ENCODE measurements at regions not wholly inside any gene's neighbourhood (a gene's known extent, or its start where the extent isn't known, plus 50 kb on each side); places are given as distances from the start of the nearest gene placed in this dataset.

- no peak for TF ChIP-seq CTCF (IDR thresholded peaks at IDR 0.05)
- intact Hi-C loops (cut with micrococcal nuclease), result no loop called here
- ATAC-seq (no peak), DNase-seq (no peak)
- ChIA-PET POLR2A (interaction anchor here (0.7 kb wide), 1 partner anchor 340 kb away, joined by 3 read pairs; no protein-coding TSS in a partner anchor), CTCF (interaction anchor here (1.4 kb wide), 1 partner anchor 15 kb away, joined by 3 read pairs; no protein-coding TSS in a partner anchor)
- Mint-ChIP-seq H3K27ac (no peak overlapping the region), H3K9me3 (no peaks in the 10 kb centered on the region), H3K4me1 (ENCODE audit: low read depth) (no peaks in the 10 kb centered on the region), H3K36me3 (ENCODE audit: low read depth) (no peaks in the 10 kb centered on the region), H3K27me3 (no peaks in the 10 kb centered on the region), H3K4me3 (no peak overlapping the region)
Measured at GRCh38 chr4:138964716-138965426, 50.7 kb upstream of the NOCT start.

- DNase-seq (no peak), ATAC-seq (no peak)
- Mint-ChIP-seq H3K36me3 (ENCODE audit: low read depth) (no peaks in the 10 kb centered on the region), H3K4me1 (ENCODE audit: low read depth) (peaks cover 1% of the 10 kb centered on the region), H3K9me3 (no peaks in the 10 kb centered on the region), H3K27me3 (no peaks in the 10 kb centered on the region), H3K4me3 (no peak overlapping the region), H3K27ac (no peak overlapping the region)
- ChIA-PET CTCF (interaction anchor here (1.0 kb wide), 1 partner anchor 9 kb away, joined by 3 read pairs; no protein-coding TSS in a partner anchor), POLR2A (no interaction called here)
- intact Hi-C loops (cut with micrococcal nuclease), result no loop called here
- no peak for TF ChIP-seq CTCF (IDR thresholded peaks at IDR 0.05)
Measured at GRCh38 chr4:138963412-138963811, 52.2 kb upstream of the NOCT start.

- no peak for DNase-seq
- Mint-ChIP-seq H3K4me3 (no peak overlapping the region), H3K4me1 (ENCODE audit: low read depth) (peaks cover 3% of the 10 kb centered on the region), H3K9me3 (no peaks in the 10 kb centered on the region), H3K36me3 (ENCODE audit: low read depth) (no peaks in the 10 kb centered on the region), H3K27ac (no peak overlapping the region), H3K27me3 (peaks cover 5% of the 10 kb centered on the region)
- intact Hi-C loops (cut with micrococcal nuclease), result no loop called here
- ChIA-PET POLR2A (no interaction called here), CTCF (no interaction called here)
- ATAC-seq, result no peak
- TF ChIP-seq CTCF (IDR thresholded peaks at IDR 0.05), result no peak
Measured at GRCh38 chr4:138961664-138962063, 53.9 kb upstream of the NOCT start.

- peaks cover 3% of the 10 kb centered on the region for H3K4me1 Mint-ChIP-seq (ENCODE audit: low read depth)
- no peak for TF ChIP-seq CTCF (IDR thresholded peaks at IDR 0.05)
- ChIA-PET CTCF (no interaction called here), POLR2A (no interaction called here)
- no peaks in the 10 kb centered on the region for H3K36me3 Mint-ChIP-seq (ENCODE audit: low read depth)
- H3K27me3 Mint-ChIP-seq, result peaks cover 5% of the 10 kb centered on the region
- intact Hi-C loops (cut with micrococcal nuclease), result no loop called here
- no peak overlapping the region for H3K27ac Mint-ChIP-seq
- no peak for ATAC-seq
- DNase-seq, result no peak
- H3K4me3 Mint-ChIP-seq, result no peak overlapping the region
- no peaks in the 10 kb centered on the region for H3K9me3 Mint-ChIP-seq
Measured at GRCh38 chr4:138961129-138961528, 54.5 kb upstream of the NOCT start.

GRCh38 chr4:138960175-138960710 lies 55.3 kb upstream of the NOCT start:
- TF ChIP-seq CTCF (IDR thresholded peaks at IDR 0.05), result no peak
- Mint-ChIP-seq H3K4me1 (ENCODE audit: low read depth) (peaks cover 3% of the 10 kb centered on the region), H3K9me3 (no peaks in the 10 kb centered on the region), H3K27me3 (peaks cover 5% of the 10 kb centered on the region), H3K27ac (no peak overlapping the region), H3K4me3 (no peak overlapping the region), H3K36me3 (ENCODE audit: low read depth) (no peaks in the 10 kb centered on the region)
- no peak for ATAC-seq
- DNase-seq, result no peak
- intact Hi-C loops (cut with micrococcal nuclease), result no loop called here
- POLR2A ChIA-PET, result no interaction called here
- CTCF ChIA-PET, result no interaction called here
